HUES64 (cell line): ENCODE measurements at regions not wholly inside any gene's neighbourhood (a gene's known extent, or its start where the extent isn't known, plus 50 kb on each side); places are given as distances from the start of the nearest gene placed in this dataset.

ENCODE experiments used
- H3K27ac ChIP-seq: 2 replicates; pipeline ENCODE4 v1.7.0; 2013; ENCODE audit warnings: low read depth, low read length, inconsistent platforms
- H3K27me3 ChIP-seq: 2 replicates; pipeline ENCODE4 v1.6.1; 2013; ENCODE audit warnings: mild to moderate bottlenecking, low read length; ENCODE audit not compliant: insufficient read depth
- H3K36me3 ChIP-seq: 2 replicates; pipeline ENCODE4 v1.6.1; 2013; ENCODE audit warnings: mild to moderate bottlenecking, low read length; ENCODE audit not compliant: insufficient read depth
- H3K4me1 ChIP-seq: 2 replicates; pipeline ENCODE4 v1.6.1; 2013; ENCODE audit warnings: mild to moderate bottlenecking, low read length, moderate library complexity; ENCODE audit not compliant: insufficient read depth
- H3K4me3 ChIP-seq: 2 replicates; pipeline ENCODE4 v1.5.1; 2013; ENCODE audit warnings: mild to moderate bottlenecking, low read length, moderate library complexity
- H3K9ac ChIP-seq: 2 replicates; pipeline ENCODE4 v1.6.1; 2013; ENCODE audit warnings: mild to moderate bottlenecking, low read depth, low read length
- H3K9me3 ChIP-seq: 2 replicates; pipeline ENCODE4 v1.6.1; 2013; ENCODE audit warnings: low read depth, low read length; ENCODE audit not compliant: insufficient read depth
- WGBS: fragments of 150-250, 120-280 bp; methylation state at CpG from one replicate; pipeline ENCODE4 v1.1.7; 2013; ENCODE audit warnings: missing lambda C conversion rate; 5-methylcytosine and 5-hydroxymethylcytosine counted together

DNA sequence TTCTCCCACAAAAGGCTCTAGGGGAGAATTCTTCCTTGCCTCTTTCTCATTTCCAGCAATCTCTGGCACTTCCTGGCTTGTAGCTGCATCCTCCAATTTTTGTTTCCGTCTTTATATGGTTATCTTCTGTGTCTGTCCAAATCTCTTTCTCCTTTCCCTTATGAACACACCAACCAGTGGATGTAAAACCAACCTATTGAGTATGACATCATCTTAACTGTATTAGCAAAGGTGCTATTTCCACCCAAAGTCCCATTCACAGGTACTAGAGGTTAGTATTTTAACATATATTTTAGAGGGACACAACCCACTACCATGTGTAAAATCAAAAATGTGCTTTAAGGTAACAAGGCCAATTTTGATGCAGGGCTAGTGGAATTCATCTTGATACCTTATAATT is 129.0 kb downstream of the RAP2A start:
- WGBS, result 83% methylated on average over 1 of the region's 1 CpG
- H3K4me3 ChIP-seq, result no peak overlapping the region
- H3K9ac ChIP-seq, result no peak overlapping the region
- no peaks in the 10 kb centered on the region for H3K36me3 ChIP-seq
- H3K27ac ChIP-seq, result no peak overlapping the region
- no peaks in the 10 kb centered on the region for H3K9me3 ChIP-seq
- no peaks in the 10 kb centered on the region for H3K27me3 ChIP-seq
- H3K4me1 ChIP-seq, result 0 out of 2 replicates have a peak, but pooled peaks cover 4% of the 10 kb centered on the region

DNA sequence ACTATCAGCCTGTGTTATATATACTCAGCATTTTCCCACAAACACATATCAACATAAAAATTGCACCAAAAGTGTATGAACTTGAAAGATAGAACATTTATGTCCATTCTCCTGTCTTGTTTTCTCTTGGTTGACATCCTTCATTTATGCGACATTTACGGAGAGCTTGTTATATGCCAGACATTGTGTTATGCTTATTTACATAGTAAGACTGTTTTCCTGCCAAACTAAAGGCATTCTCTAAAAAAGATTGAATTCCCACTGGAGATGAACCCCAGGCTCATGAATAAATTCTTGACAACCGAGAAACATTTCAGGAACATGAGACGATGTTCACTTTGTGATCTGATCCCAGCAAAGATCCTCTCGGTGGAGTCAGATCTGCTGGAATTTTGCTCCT is 131.0 kb downstream of the RAP2A start:
- Histone ChIP-seq H3K9me3 (no peaks in the 10 kb centered on the region), H3K4me1 (peaks cover 11% of the 10 kb centered on the region; the same call in 1 of the 2 replicates), H3K27me3 (no peaks in the 10 kb centered on the region), H3K9ac (no peak overlapping the region), H3K27ac (no peak overlapping the region), H3K36me3 (no peaks in the 10 kb centered on the region), H3K4me3 (no peak overlapping the region)
- 93% methylated on average over 5 of the region's 5 CpGs for WGBS

DNA sequence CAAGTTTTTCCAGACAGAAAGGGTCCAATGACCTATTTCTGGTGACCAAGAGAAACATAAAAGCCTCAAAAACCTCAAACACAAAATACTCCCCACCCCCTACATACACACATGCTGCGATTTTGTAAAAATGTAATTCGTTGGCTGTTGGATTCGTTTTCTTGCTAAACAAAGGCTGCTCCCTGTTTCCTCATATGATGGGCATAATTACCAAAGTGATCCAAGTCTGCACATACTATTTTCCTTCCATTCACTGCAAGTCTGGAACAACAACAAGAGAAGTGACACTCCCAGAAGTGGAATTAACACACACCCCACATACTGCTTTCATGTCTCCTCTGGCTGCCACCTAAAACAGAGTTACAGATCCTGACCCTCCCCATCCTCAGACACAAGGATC is 131.9 kb downstream of the RAP2A start:
- no peaks in the 10 kb centered on the region for H3K27me3 ChIP-seq
- no peak overlapping the region for H3K9ac ChIP-seq
- H3K27ac ChIP-seq, result no peak overlapping the region
- no peaks in the 10 kb centered on the region for H3K9me3 ChIP-seq
- peaks cover 20% of the 10 kb centered on the region for H3K4me1 ChIP-seq
- no peaks in the 10 kb centered on the region for H3K36me3 ChIP-seq
- 98% methylated on average over 3 of the region's 3 CpGs for WGBS
- no peak overlapping the region for H3K4me3 ChIP-seq

DNA sequence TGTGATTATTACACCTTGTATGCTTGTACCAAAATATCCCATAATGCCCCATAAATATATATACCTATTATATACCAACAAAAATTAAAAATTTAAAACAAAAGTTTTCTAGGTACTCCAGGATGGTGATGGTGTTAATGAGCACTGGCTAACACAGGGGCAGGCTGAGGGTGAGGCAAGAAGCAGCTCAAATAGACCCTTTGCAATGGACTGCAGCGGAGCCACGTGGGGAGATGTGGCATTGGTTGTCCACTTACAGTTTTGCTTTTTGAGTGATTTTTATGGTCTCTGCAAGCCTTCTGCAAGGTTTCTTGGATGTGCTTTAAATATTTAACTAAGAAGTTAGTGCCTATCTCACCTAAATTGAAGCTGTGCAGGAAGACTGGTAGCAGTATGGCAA is 132.9 kb downstream of the RAP2A start:
- 95% methylated on average over 2 of the region's 2 CpGs for WGBS
- H3K27me3 ChIP-seq, result no peaks in the 10 kb centered on the region
- H3K4me3 ChIP-seq, result no peak overlapping the region
- H3K9me3 ChIP-seq, result no peaks in the 10 kb centered on the region
- no peak overlapping the region for H3K27ac ChIP-seq
- peaks cover 23% of the 10 kb centered on the region for H3K4me1 ChIP-seq
- H3K9ac ChIP-seq, result no peak overlapping the region
- no peaks in the 10 kb centered on the region for H3K36me3 ChIP-seq

DNA sequence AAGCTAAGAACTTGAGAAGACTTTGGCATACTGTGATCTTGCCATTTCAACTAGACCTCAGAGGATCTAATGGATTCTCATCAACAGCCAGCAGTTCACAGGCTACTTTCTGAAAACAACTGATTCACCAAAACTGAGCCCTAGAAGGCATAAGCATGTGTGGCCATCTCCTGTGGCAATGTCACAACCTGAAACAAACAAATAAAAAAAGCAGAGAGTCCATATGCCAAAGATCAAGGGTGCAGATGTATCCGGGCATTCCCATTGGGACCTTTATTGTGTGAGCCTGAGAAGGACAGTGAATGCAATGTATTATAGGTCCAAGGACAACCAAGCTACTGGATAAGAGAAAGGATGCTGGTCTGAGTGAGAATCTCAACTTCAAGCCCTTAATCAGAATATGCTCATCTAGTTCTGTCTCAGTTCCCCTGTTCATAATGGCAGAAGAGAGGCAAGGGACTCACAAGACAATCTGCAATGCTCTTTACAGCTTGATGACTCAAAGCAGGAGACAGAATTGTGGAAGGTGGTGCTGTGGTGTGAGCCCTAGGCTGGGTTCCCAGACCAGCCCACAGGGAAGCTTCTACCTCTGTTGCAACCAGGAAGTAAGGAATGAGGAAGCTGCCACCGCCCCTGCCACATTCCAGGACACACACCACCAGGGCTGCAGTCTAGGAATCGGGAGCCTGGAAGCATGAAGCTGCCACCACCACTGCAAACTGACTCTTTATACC is 133.7 kb downstream of the RAP2A start:
- Histone ChIP-seq H3K4me1 (peaks cover 24% of the 10 kb centered on the region), H3K27me3 (no peaks in the 10 kb centered on the region), H3K36me3 (no peaks in the 10 kb centered on the region), H3K9ac (no peak overlapping the region), H3K4me3 (no peak overlapping the region), H3K9me3 (no peaks in the 10 kb centered on the region), H3K27ac (no peak overlapping the region)
- WGBS, result 80% methylated on average over 3 of the region's 3 CpGs

DNA sequence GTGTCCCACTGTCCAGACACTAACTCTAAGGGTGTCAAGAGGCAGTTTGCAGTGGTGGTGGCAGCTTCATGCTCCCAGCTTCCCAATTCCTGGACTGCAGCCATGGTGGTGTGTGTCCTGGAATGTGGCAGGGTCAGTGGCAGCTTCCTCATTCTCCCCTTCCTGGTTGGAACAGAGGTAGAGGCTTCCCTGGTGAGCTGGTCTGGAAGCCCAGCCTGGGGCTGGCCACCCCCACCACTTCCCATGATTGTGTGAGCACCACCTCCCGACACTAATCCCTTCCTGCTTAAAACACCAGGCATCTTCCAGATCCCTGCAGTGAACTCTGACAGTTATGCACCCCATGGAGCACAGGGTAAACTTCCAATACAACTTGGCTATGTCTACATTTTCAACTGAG is 134.9 kb downstream of the RAP2A start:
- Histone ChIP-seq H3K4me1 (peaks cover 29% of the 10 kb centered on the region), H3K4me3 (no peak overlapping the region), H3K9me3 (no peaks in the 10 kb centered on the region), H3K27me3 (no peaks in the 10 kb centered on the region), H3K27ac (no peak overlapping the region), H3K9ac (no peak overlapping the region), H3K36me3 (no peaks in the 10 kb centered on the region)
- WGBS, result 47% methylated on average over 1 of the region's 1 CpG

DNA sequence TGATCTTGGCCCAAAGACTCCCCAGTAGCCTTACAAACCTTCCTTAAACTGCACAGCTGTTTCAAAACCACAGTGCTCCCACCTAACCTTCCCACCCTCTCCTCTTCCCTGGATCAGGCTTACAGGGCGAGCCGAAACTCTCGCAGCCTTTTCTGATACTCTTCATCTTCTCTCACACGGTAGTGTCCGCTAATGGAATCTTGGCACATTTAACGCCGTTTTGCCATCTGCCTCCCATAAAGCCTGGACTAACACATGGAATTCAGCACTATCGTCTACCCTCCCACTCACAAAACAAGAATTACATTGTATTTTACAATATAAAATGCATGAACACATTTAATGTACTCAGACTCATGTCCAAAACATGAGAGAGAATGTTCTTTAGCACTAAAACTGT is 135.9 kb downstream of the RAP2A start:
- Histone ChIP-seq H3K4me3 (no peak overlapping the region), H3K36me3 (no peaks in the 10 kb centered on the region), H3K27ac (no peak overlapping the region), H3K4me1 (peaks cover 29% of the 10 kb centered on the region), H3K27me3 (no peaks in the 10 kb centered on the region), H3K9ac (no peak overlapping the region), H3K9me3 (no peaks in the 10 kb centered on the region)
- 92% methylated on average over 8 of the region's 8 CpGs for WGBS

DNA sequence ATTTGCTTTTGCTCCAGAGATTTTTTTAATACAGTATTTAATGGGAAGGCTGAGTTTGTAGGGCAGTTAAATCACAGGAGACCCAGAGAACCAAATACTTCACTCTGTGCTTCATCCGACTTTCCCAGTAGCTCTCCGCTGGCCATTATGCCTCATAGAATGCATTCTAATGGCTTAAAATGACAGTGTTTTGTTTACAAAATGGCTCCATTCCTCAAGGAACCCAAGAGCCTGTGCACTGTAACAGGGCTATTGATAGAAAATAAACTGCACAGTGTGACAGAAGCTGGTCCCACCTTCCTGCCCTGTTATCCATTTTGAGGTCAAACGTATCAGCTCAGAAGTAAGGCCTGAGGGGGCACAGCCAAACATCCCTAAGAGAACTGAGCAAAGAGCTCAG is 136.5 kb downstream of the RAP2A start:
- peaks cover 29% of the 10 kb centered on the region for H3K4me1 ChIP-seq
- no peaks in the 10 kb centered on the region for H3K36me3 ChIP-seq
- H3K9ac ChIP-seq, result no peak overlapping the region
- 53% methylated on average over 3 of the region's 3 CpGs for WGBS
- H3K9me3 ChIP-seq, result no peaks in the 10 kb centered on the region
- H3K4me3 ChIP-seq, result no peak overlapping the region
- H3K27me3 ChIP-seq, result no peaks in the 10 kb centered on the region
- H3K27ac ChIP-seq, result no peak overlapping the region

DNA sequence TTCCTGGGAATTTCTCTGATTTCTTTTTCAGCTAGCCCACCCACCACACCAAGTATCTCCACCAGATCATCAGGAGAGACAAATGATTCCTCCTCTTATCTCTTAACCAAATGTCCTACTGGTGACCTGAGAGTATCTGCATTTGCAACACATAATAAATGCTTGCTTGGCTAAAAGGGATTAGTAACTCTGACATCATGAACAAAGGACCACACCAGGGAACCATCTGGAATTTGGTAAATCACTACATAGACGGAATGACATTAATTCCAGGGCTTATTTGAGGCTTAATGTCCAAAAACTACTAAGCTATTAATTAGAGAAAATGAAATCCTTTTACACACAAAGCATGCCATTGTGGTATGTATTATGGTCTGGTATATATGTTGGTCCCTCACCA is 139.0 kb downstream of the RAP2A start:
- Histone ChIP-seq H3K9me3 (no peaks in the 10 kb centered on the region), H3K9ac (no peak overlapping the region), H3K4me1 (peaks cover 25% of the 10 kb centered on the region), H3K27ac (no peak overlapping the region; the same call in 1 of the 2 replicates), H3K27me3 (no peaks in the 10 kb centered on the region), H3K4me3 (no peak overlapping the region), H3K36me3 (no peaks in the 10 kb centered on the region)
- WGBS, result no CpG with 5 or more reads among the region's 1 CpG

DNA sequence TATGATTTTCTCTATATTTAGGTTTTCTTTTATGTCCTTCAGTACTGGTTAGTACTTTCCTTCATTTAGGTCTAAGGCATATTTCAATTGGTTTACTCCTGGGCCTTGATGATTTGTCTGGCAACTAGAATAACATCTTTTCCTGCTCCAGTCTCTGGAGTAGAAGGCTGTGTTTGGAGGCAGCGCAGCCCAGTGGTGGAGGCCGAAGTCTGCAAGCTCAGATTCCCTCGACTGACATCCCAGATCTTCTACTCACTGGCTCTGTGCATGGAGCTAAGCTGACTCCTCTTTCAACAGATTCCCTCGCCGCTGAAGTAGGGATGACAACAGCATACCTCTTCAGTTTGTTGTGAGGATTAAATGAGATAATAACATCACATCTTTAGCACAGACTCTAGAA is 141.0 kb downstream of the RAP2A start:
- no peaks in the 10 kb centered on the region for H3K36me3 ChIP-seq
- WGBS, result 67% methylated on average over 3 of the region's 5 CpGs
- H3K4me1 ChIP-seq, result peaks cover 19% of the 10 kb centered on the region
- no peaks in the 10 kb centered on the region for H3K9me3 ChIP-seq
- H3K27ac ChIP-seq, result no peak overlapping the region
- no peaks in the 10 kb centered on the region for H3K27me3 ChIP-seq
- no peak overlapping the region for H3K4me3 ChIP-seq
- no peak overlapping the region for H3K9ac ChIP-seq

DNA sequence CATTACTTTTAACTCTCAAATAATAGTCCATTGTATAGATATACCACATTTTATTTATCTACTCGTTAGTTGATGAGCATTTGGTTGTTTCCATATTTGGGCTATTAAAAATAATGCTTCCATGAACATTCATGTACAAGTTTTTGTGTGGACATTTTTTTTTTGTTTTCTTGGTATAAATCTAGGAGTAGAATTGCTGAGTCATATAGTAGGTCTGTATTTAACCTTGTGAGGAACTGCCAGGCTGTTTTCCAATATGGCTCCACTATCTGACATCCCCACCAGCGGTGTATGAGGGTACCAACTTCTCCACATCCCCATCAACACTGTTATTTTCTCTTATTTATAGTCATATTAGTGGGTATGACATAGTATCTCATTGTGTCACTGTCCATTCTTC is 143.1 kb downstream of the RAP2A start:
- Histone ChIP-seq H3K9me3 (no peaks in the 10 kb centered on the region), H3K4me1 (peaks cover 6% of the 10 kb centered on the region; the same call in 1 of the 2 replicates), H3K36me3 (no peaks in the 10 kb centered on the region), H3K9ac (no peak overlapping the region), H3K4me3 (no peak overlapping the region), H3K27ac (no peak overlapping the region), H3K27me3 (no peaks in the 10 kb centered on the region)
- no CpG with 5 or more reads among the region's 2 CpGs for WGBS

DNA sequence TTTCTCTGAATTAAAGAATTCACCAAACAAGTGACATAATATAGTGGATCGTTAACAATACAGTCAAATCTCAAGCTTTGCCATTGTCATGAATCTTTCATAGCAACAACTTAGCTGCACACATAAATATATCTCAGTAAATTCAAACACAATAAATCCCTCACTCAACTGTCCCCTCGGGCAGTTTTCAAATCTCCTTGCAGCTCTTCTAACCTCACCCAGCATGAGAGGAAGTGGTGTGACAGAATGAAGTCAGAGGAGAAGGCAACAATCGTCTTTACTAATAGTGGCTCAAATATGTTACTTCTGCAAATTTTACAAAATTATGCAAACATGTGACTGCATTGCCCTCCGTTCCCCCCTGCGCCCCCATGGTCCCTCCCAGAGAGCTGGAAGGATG is 148.2 kb downstream of the RAP2A start:
- Histone ChIP-seq H3K4me3 (no peak overlapping the region), H3K4me1 (no peaks in the 10 kb centered on the region), H3K9me3 (no peaks in the 10 kb centered on the region), H3K9ac (no peak overlapping the region), H3K36me3 (no peaks in the 10 kb centered on the region), H3K27me3 (no peaks in the 10 kb centered on the region), H3K27ac (no peak overlapping the region)
- 75% methylated on average over 4 of the region's 5 CpGs for WGBS
